IMR-90 (cell line): ENCODE measurements at regions not wholly inside any gene's neighbourhood (a gene's known extent, or its start where the extent isn't known, plus 50 kb on each side); places are given as distances from the start of the nearest gene placed in this dataset.

Experiments used
- ATAC-seq: fragments of 200-7000 bp; cut with Tn5 transposase; 2 replicates; pipeline ENCODE4 v1.9.1; 2020; ENCODE audit warnings: low read depth, mild to moderate bottlenecking, moderate library complexity
- BruUV-seq: library from RNA; stranded (reverse); fragments of 400-500 nt; replicated peaks from 2 replicates; lab custom pipeline; 2021; lab: Mats Ljungman, UMichigan
- CTCF ChIA-PET: fragments of 300-600 bp; formaldehyde crosslinking; extraction: SDS; loops from one replicate; lab custom pipeline; 2021; ENCODE audit warnings: antibody characterized with exemption; lab: Yijun Ruan, JAX
- POLR2A ChIA-PET: fragments of 300-600 bp; sonication (Branson Sonifier 250); formaldehyde crosslinking; loops from one replicate; lab custom pipeline; 2022; ENCODE audit warnings: antibody characterized with exemption; ENCODE audit not compliant: unreplicated experiment; lab: Charles Lee
- DNase-seq: peaks from one replicate; pipeline ENCODE4 v3.0.0; 2013
- H2AFZ ChIP-seq: replicated peaks from 2 replicates; pipeline ENCODE3; 2013; ENCODE audit warnings: low read length, mild to moderate bottlenecking; ENCODE audit not compliant: poor library complexity
- H2AK5ac ChIP-seq: 2 replicates; pipeline ENCODE4 v1.6.1; 2013; ENCODE audit warnings: low read depth, low read length, inconsistent platforms
- H2AK9ac ChIP-seq: replicated peaks from 2 replicates; pipeline ENCODE3; 2013; ENCODE audit warnings: mild to moderate bottlenecking, low read depth, low read length, moderate library complexity; ENCODE audit not compliant: poor library complexity
- H2BK120ac ChIP-seq: 2 replicates; pipeline ENCODE4 v1.6.1; 2013; ENCODE audit warnings: low read depth, low read length, inconsistent platforms
- H2BK15ac ChIP-seq: 3 replicates; pipeline ENCODE4 v1.6.1; 2013; ENCODE audit warnings: low read depth, low read length, inconsistent platforms
- H2BK20ac ChIP-seq: 2 replicates; pipeline ENCODE4 v1.6.1; 2013; ENCODE audit warnings: low read depth, mild to moderate bottlenecking, inconsistent platforms, low read length, moderate library complexity
- H2BK5ac ChIP-seq: 2 replicates; pipeline ENCODE4 v1.6.1; 2013; ENCODE audit warnings: mild to moderate bottlenecking, low read depth, low read length, inconsistent platforms; ENCODE audit not compliant: poor library complexity, severe bottlenecking
- H3K14ac ChIP-seq: replicated peaks from 2 replicates; pipeline ENCODE4 v1.6.1; 2013; ENCODE audit warnings: low read depth, low read length, inconsistent platforms
- H3K18ac ChIP-seq: 2 replicates; pipeline ENCODE4 v1.6.1; 2013; ENCODE audit warnings: low read depth, low read length, control low read depth
- H3K23ac ChIP-seq: 2 replicates; pipeline ENCODE4 v1.6.1; 2013; ENCODE audit warnings: low read depth, low read length, inconsistent platforms
- H3K27ac ChIP-seq: 2 replicates; pipeline ENCODE4 v1.5.1; 2013; ENCODE audit warnings: mild to moderate bottlenecking, control low read depth, low read length; ENCODE audit not compliant: insufficient read depth
- H3K27me3 ChIP-seq: 2 replicates; pipeline ENCODE4 v1.6.1; 2013; ENCODE audit warnings: low read length; ENCODE audit not compliant: control insufficient read depth, insufficient read depth
- H3K36me3 ChIP-seq: 2 replicates; pipeline ENCODE4 v1.6.1; 2013; ENCODE audit warnings: low read length, mixed read lengths; ENCODE audit not compliant: control insufficient read depth, insufficient read depth
- H3K4ac ChIP-seq: 2 replicates; pipeline ENCODE4 v1.6.1; 2013; ENCODE audit warnings: low read depth, low read length, inconsistent platforms
- H3K4me1 ChIP-seq: 2 replicates; pipeline ENCODE4 v1.6.1; 2013; ENCODE audit warnings: low read length, mixed read lengths; ENCODE audit not compliant: control insufficient read depth, insufficient read depth
- H3K4me2 ChIP-seq: 2 replicates; pipeline ENCODE4 v1.6.1; 2013; ENCODE audit warnings: low read depth, mild to moderate bottlenecking, control low read depth, low read length, moderate library complexity
- H3K4me3 ChIP-seq: 2 replicates; pipeline ENCODE4 v1.5.1; 2013; ENCODE audit warnings: low read depth, mild to moderate bottlenecking, control low read depth, low read length, moderate library complexity; ENCODE audit not compliant: insufficient read depth
- H3K56ac ChIP-seq: 2 replicates; pipeline ENCODE4 v1.6.1; 2013; ENCODE audit warnings: low read length, inconsistent platforms; ENCODE audit not compliant: insufficient read depth; ENCODE audit errors: extremely low read depth
- H3K79me1 ChIP-seq, 2 experiments: 2 replicates each; pipeline ENCODE4 v1.6.1; 2013; ENCODE audit warnings: low read length in 2 of 2, inconsistent platforms in 1 of 2, low read depth in 1 of 2
- H3K9ac ChIP-seq: 2 replicates; pipeline ENCODE4 v1.6.1; 2013; ENCODE audit warnings: low read depth, low read length, control low read depth
- H3K9me1 ChIP-seq: 2 replicates; pipeline ENCODE4 v1.6.1; 2013; ENCODE audit warnings: low read length, inconsistent platforms; ENCODE audit not compliant: insufficient read depth
- H3K9me3 ChIP-seq: 2 replicates; pipeline ENCODE4 v1.6.1; 2013; ENCODE audit warnings: low read length; ENCODE audit not compliant: control insufficient read depth, insufficient read depth
- H4K20me1 ChIP-seq: 2 replicates; pipeline ENCODE4 v1.6.1; 2013; ENCODE audit warnings: low read length, inconsistent platforms; ENCODE audit not compliant: insufficient read depth
- H4K5ac ChIP-seq: 2 replicates; pipeline ENCODE4 v1.6.1; 2013; ENCODE audit warnings: mild to moderate bottlenecking, low read depth, low read length, control low read depth
- H4K8ac ChIP-seq, 2 experiments: 2 replicates each; pipeline ENCODE4 v1.6.1; 2013; ENCODE audit warnings: low read depth in 2 of 2, low read length in 2 of 2, control low read depth in 1 of 2, inconsistent platforms in 1 of 2
- H4K91ac ChIP-seq: 2 replicates; pipeline ENCODE4 v1.6.1; 2013; ENCODE audit warnings: low read depth, low read length, inconsistent platforms; ENCODE audit not compliant: insufficient read depth
- BHLHE40 ChIP-seq: fragments of 150-350 bp; IDR thresholded peaks from 2 replicates; pipeline ENCODE4 v1.6.1; 2016; ENCODE audit warnings: mild to moderate bottlenecking, low read depth, low read length
- CEBPB ChIP-seq: IDR thresholded peaks from 2 replicates; pipeline ENCODE4 v1.6.1; 2012; ENCODE audit warnings: low read depth, low read length, improper control_type of control experiment
- FOS ChIP-seq: fragments of 150-350 bp; IDR thresholded peaks from 2 replicates; pipeline ENCODE4 v1.6.1; 2016; ENCODE audit warnings: low read depth, low read length
- MAZ ChIP-seq: IDR thresholded peaks from 2 replicates; pipeline ENCODE4 v1.6.1; 2012; ENCODE audit warnings: low read depth, mild to moderate bottlenecking, low read length, improper control_type of control experiment, moderate library complexity, borderline replicate concordance
- MXI1 ChIP-seq: IDR thresholded peaks from 2 replicates; pipeline ENCODE4 v1.6.1; 2012; ENCODE audit warnings: low read depth, mild to moderate bottlenecking, low read length, moderate library complexity, borderline replicate concordance
- NFE2L2 ChIP-seq: fragments of 150-350 bp; IDR thresholded peaks from 2 replicates; pipeline ENCODE4 v1.6.1; 2016; ENCODE audit warnings: low read depth, mild to moderate bottlenecking, low read length
- RAD21 ChIP-seq: IDR thresholded peaks from 2 replicates; pipeline ENCODE4 v1.6.1; 2012; ENCODE audit warnings: low read length, improper control_type of control experiment
- RFX5 ChIP-seq: IDR thresholded peaks from 2 replicates; pipeline ENCODE4 v1.8.0; 2012; ENCODE audit warnings: low read depth, mild to moderate bottlenecking, low read length, moderate library complexity
- WGBS, 2 experiments: methylation state at CpG; one replicate each; pipeline versions ENCODE4 v1.1.5 to v1.1.7; 2013; ENCODE audit warnings: missing lambda C conversion rate in 2 of 2; ENCODE audit not compliant: insufficient read length in 1 of 2; ENCODE audit errors: extremely low coverage in 2 of 2; 5-methylcytosine and 5-hydroxymethylcytosine counted together
- dilution Hi-C: fragments of 300-500 bp; cut with HindIII; formaldehyde crosslinking; loops from one replicate; pipeline ENCODE4 v1.14.3; 2018; ENCODE audit warnings: low sequenced_read_pairs; ENCODE audit not compliant: unreplicated experiment
- in situ Hi-C: fragments of 300-500 bp; cut with MboI; formaldehyde crosslinking; loops from 3 replicates; pipeline ENCODE4 v1.14.3; 2019; ENCODE audit warnings: low sequenced_read_pairs, inconsistent platforms, mixed read lengths
- intact Hi-C: fragments of 100-400 bp; cut with micrococcal nuclease; formaldehyde crosslinking; loops from 2 replicates; pipeline ENCODE4 v1.10.0; 2022
- TF ChIP-seq, protein P1 (sequence below): fragments of 150-350 bp; IDR thresholded peaks from 2 replicates; pipeline ENCODE4 v1.6.1; 2017; ENCODE audit warnings: mild to moderate bottlenecking, antibody characterized with exemption, low read length, low read depth
- TF ChIP-seq, protein P2 (sequence below): fragments of 150-350 bp; IDR thresholded peaks from 2 replicates; pipeline ENCODE4 v1.6.1; 2016; ENCODE audit warnings: low read depth, mild to moderate bottlenecking, low read length, moderate library complexity, borderline replicate concordance

DNA sequence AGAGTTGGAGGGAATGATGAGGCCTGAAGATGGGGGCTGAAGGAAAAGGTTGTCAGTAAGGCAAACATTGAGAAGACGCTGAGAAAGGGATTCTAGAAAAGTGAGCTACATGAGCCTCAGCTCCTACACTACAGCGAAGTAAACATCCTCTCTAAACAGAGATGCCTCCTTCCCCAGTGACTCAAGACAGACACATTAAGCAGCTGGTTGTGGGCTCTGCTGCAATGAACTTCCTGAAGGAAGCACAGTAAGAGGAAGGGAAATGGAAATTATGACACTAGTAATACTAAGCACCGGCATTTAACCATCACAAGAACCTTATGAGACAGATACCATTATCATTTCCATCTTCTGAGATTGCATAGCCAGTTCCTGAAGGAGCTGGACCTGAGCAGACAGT is 190.5 kb downstream of the C11orf87 start:
- Histone ChIP-seq H3K14ac (no peak overlapping the region), H3K4ac (no peak overlapping the region), H3K9me1 (no peaks in the 10 kb centered on the region), H3K27ac (no peak overlapping the region), H2BK20ac (no peak overlapping the region), H3K36me3 (no peaks in the 10 kb centered on the region), H2AFZ (no peak overlapping the region), H4K5ac (no peak overlapping the region), H4K91ac (no peak overlapping the region), H2BK15ac (no peak overlapping the region), H2AK9ac (no peak overlapping the region), H3K56ac (no peak overlapping the region), H3K9me3 (no peaks in the 10 kb centered on the region), H4K8ac (no peak overlapping the region), H3K27me3 (no peaks in the 10 kb centered on the region), H3K9ac (no peak overlapping the region), H3K4me1 (no peaks in the 10 kb centered on the region), H2BK5ac (no peak overlapping the region), H2BK120ac (no peak overlapping the region), H4K20me1 (no peaks in the 10 kb centered on the region), H2AK5ac (no peak overlapping the region), H3K79me1 (no peaks in the 10 kb centered on the region), H3K4me3 (no peak overlapping the region), H3K18ac (no peak overlapping the region), H3K23ac (no peak overlapping the region), H3K4me2 (no peak overlapping the region)
- TF ChIP-seq MAZ = no peak
- TF ChIP-seq FOS = no peak
- TF ChIP-seq NFE2L2 = no peak
- TF ChIP-seq, protein P1, sequence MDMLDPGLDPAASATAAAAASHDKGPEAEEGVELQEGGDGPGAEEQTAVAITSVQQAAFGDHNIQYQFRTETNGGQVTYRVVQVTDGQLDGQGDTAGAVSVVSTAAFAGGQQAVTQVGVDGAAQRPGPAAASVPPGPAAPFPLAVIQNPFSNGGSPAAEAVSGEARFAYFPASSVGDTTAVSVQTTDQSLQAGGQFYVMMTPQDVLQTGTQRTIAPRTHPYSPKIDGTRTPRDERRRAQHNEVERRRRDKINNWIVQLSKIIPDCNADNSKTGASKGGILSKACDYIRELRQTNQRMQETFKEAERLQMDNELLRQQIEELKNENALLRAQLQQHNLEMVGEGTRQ = no peak
- no peak for TF ChIP-seq CEBPB
- TF ChIP-seq RFX5 = no peak
- TF ChIP-seq MXI1 = no peak
- no peak for TF ChIP-seq BHLHE40
- no peak for TF ChIP-seq RAD21
- TF ChIP-seq, protein P2, sequence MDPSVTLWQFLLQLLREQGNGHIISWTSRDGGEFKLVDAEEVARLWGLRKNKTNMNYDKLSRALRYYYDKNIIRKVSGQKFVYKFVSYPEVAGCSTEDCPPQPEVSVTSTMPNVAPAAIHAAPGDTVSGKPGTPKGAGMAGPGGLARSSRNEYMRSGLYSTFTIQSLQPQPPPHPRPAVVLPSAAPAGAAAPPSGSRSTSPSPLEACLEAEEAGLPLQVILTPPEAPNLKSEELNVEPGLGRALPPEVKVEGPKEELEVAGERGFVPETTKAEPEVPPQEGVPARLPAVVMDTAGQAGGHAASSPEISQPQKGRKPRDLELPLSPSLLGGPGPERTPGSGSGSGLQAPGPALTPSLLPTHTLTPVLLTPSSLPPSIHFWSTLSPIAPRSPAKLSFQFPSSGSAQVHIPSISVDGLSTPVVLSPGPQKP = no peak
- no CpG with 5 or more reads among the region's 3 CpGs for WGBS, 2 experiments
- no peak; the same call in 1 of the 2 replicates for ATAC-seq
- no TSS peak for BruUV-seq
- ChIA-PET CTCF (no interaction called here), POLR2A (no interaction called here)
- DNase-seq = no peak
- intact Hi-C loops = no loop called here
- dilution Hi-C loops = no loop called here
- in situ Hi-C loops = no loop called here
